ENCODE measurements at regions not wholly inside any gene's neighbourhood (a gene's known extent, or its start where the extent isn't known, plus 50 kb on each side); places are given as distances from the start of the nearest gene placed in this dataset.

- no peak for DNase-seq
These were observed 165.7 kb upstream of the RARB start for GRCh38 chr3:25262322-25262721.

DNA sequence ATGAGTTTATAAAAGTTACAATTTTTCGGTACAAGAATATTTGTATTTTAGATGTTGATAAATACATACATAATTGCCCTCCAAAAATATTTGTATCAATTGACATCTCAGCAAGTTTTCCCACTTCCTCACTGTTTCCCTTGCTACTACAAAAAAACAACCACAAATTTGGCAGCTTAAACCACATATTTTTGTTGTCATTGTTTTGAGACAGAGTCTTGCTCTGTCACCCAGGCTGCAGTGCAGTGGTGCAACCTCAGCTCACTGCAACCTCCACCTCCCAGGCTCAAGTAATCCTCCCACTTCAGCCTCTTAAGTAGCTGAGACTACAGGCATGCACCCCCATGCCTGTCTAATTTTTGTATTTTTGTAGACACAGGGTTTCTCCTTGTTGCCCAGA is 162.8 kb upstream of the RARB start:
- DNase-seq = no peak

DNA sequence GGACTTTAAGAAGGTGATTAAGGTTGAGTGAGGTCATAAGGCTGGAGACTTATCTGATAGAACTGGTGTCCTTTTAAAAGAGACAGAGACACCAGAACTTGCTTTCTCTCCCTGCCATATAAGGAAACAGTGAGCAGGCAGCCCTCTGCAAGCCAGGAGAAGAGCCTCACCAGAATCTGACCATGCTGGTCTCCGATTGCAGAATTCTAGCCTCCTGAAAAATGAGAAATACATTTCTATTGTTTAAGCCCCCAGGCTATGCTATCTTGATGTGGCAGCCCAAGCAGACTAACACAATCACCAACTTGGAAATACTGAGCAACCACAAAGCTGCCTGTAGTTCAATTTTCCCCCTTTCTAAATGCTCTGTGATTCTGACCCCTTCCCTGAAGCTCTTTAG is 161.4 kb upstream of the RARB start:
- DNase-seq = no peak

GRCh38 chr3:25272090-25272489 is 156.0 kb upstream of the RARB start:
- DNase-seq = no peak

DNA sequence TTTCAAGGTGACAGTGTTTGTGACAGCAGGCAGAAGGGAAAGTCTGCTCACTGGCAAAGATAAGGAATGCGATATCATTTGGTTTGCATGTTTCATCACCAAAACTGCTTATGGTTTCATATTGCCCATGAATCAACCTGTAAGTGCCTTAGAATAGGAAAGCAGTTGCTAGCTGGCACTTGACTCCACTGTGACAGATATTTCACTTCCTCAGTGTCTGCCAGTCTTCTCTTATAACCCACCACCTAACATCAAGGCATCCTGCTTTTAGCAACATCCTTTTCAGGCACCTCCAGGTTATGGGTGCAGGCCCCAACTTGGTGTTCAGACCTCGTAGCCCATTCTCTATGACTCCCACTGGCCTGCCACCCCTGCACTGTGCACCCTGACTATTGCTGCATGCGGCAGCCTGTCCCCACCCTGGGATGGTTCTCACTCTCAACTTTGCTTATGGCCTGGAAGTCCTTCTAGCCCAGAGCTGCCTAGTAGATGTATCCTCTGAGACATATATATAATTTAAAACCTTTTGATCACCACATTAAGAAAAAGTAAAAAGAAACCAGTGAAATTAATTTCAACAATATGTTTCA is 154.4 kb upstream of the RARB start:
- no peak for DNase-seq

DNA sequence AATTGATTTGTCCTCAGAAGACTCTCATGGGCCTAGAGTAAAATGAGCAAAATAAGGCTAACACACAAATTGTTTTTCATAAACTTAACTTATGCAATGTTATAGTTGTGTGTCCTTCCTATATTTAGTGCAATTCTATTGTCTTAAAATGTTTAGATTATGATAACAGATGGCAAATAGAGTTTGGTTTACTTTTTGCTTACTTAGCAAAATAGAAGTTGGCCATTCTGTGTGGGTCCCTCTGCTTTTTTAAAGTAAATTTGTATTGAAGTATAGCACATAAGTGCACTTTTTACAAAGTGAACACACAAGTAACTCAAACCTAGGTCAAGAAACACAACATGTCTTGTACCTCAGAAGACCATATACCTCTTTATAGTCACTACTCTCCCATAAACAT is 150.6 kb upstream of the RARB start:
- no peak for DNase-seq

- DNase-seq = no peak
These were observed 146.9 kb upstream of the RARB start for GRCh38 chr3:25281041-25281731.

- no peak for DNase-seq
These were observed 146.3 kb upstream of the RARB start for GRCh38 chr3:25281732-25282126.

GRCh38 chr3:25283613-25284012 is 144.4 kb upstream of the RARB start:
- DNase-seq = no peak

- no peak for DNase-seq
These were observed 143.8 kb upstream of the RARB start for GRCh38 chr3:25284249-25284648.

DNA sequence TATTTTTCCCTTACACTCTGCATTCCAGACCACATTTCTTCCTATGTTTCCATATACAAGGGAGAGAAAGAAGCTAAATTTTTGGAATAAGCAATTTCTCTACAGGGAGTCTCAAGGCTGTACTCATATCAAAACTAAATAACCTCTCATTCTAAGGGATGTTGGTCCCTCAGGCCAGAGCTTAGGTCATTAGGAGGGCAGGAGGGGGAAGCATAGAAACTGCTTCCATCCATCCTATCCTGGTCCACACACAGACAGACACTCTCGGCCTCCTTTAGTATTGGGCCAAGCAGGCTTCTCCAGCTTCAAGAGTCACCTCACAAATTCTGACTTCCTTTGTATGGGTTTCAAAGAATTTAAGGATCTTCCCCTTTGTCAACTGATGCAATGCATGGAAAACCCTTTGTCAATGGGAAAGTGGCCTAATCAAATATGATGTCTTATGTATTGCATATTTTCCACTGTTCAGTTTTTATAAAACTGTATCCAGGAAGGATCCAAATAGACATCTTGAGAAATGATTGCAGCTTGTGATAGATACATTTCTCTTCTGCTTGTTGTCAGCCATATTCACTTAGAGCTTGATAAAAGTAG is 140.7 kb upstream of the RARB start:
- DNase-seq = no peak

DNA sequence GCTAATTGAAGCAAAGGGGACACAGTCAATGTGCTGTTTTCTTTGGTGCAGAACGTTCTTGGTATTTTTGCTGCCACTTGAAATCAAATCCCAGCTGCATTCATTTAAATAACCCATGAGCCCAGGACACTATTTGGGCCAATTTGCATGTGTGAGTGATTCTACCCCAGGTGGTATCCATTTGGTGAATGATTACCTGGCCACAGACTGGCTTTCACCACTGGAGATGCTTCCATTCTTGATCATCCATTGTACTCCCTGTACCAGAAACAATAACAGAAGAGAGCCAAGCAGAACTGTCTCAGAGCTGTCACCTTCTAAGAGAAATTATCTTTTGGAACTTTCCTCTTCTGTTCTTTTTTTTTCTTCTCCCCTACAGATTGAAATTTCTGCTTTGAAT is 139.7 kb upstream of the RARB start:
- DNase-seq = no peak

DNA sequence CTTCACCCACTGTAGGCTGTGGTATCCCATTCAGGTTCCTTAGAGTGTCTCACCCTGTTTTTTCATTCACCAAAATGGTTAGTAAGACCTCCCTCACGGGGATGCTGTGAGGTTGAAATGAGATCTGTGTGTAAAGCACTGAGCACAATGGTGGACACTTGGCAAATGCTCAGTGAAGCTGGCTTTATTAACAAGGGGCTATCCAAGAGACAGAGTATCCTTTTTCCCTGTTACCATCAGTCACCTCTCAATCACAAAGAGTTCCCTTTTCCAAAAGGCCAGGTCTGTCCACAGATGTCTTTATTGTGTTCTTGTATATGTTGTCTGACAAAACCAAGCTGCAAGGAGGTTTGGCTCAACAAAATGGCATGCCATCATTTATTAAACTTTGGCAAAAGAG is 138.9 kb upstream of the RARB start:
- DNase-seq = no peak

DNA sequence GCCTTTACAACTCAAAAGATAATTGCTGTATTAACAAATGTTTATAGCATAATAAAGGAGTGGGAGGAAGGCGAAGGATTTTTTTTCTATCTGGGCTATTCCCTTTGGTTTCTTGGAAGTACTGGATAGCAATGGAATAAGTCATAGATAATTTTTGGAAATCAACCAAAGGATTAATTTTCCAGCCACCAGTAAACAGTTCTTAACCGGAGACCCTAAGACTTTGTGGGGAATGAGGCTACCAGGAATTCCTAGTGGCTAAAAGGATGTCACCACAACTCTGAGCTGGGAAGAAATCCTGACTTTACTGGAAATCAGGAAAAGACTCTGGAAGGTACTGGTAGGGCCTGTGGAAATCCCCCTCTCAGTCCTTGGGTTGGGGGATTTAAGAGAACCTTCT is 138.4 kb upstream of the RARB start:
- DNase-seq = no peak

DNA sequence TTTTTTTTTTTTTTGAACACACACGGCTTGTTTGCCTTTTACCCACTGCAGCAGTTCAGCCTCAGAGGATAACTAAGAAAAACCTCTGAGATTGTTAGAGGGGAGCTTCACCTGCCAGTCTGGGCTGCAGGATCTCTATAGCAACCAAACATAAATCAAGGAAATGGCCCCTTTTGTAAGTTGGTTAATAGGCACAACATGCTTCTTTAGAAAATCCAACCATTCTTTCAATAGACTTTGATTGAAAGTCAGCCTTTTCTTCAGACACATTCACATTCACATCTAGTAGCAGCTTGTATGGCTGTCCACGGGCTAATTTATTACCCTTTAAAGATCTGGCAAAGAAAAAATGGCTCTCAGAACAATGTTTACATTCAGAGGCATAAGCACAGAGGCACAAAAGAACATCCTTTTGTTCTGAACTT is 136.6 kb upstream of the RARB start:
- no peak for DNase-seq

DNA sequence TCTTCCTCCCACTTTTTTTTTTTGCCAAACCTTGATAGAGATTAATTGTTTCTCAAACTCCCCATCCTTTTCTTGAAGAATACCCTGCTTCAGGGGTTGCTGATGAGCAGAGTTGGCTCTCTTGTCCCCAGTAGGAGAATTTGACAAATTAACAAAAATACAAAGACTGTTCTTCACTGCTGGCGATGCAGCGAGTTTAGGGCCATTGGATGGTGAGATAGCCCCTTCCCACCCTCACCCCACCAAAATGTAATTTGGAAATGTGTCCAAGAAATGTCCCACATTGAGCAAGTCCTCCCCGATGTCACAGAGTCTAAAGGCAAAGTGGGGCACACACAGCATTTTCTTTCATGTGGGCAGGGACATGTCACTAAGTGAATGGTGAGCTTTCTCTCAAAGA is 136.0 kb upstream of the RARB start:
- DNase-seq = no peak

GRCh38 chr3:25292595-25292994 is 135.5 kb upstream of the RARB start:
- no peak for DNase-seq

- no peak for DNase-seq
These were observed 134.3 kb upstream of the RARB start for GRCh38 chr3:25293736-25294135.

- DNase-seq = no peak
These were observed 133.8 kb upstream of the RARB start for GRCh38 chr3:25294169-25294805.

DNA sequence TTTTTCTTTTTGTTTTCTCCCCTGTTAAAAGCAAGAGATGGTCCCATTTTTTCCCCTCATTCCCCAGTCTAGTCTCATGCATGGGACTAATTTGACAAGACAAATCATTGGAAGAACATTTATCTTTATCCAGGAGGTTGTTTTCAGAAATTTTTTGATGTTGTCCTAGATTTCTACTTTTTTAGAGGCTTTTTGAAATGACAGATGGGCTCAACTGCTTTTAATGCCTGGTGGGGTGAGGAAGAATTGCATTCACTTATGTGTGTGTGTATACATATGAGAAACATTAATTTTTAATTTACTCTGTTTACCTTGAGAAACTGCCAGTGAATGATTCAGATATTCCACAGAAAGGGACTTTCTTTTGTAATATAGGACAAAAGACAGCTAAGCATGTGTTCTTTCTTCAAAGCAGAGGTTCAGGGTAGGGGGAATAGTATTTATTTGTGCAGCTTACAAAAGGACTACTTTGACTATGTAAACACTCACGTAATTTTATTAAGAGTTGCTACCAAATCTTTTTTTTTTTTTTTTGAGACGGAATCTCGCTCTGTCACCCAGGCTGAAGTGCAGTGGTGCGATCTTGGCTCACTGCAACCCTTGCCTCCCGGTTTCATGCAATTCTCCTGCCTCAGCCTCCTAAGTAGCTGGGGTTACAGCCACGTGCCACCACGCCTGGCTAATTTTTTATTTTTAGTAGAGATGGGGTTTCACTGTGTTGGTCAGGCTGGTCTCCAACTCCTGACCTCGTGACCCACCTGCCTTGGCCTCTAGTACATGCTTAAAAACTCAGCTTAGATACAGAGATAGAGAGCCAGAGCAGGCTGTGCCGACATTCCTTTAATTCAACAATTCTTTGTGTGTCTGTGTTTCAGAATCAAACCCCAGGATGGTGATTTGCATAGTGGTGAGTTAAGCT is 130.1 kb upstream of the RARB start:
- DNase-seq = no peak

GRCh38 chr3:25300141-25300540 is 127.9 kb upstream of the RARB start:
- no peak for DNase-seq

DNA sequence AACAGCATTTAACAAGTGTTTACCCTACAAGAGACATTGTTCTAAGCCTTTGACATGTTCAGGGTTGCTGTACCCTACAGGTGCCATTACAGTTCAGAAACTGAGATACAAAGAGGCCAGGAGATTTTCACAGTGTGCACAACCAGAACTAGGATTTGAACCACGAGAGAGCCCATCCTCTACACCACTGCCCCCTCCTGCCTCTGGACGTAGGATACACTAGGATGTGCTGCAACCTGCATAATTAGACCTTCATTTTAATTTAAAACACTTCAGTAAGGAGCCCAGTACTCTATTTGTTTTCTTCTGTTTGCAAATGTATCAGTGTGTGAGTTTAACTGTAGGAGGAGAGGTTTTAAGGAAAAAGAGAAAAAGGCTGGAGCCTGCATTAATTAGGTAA is 123.1 kb upstream of the RARB start:
- no peak for DNase-seq

- no peak for DNase-seq
These were observed 122.0 kb upstream of the RARB start for GRCh38 chr3:25306066-25306465.
